WTC11 (cell line): ENCODE measurements at regions not wholly inside any gene's neighbourhood (a gene's known extent, or its start where the extent isn't known, plus 50 kb on each side); places are given as distances from the start of the nearest gene placed in this dataset.

Source experiments
- ESRRA ChIP-seq: sonication (generic); formaldehyde crosslinking; IDR thresholded peaks from 2 replicates; pipeline ENCODE4 v1.8.1; 2022; ENCODE audit warnings: mild to moderate bottlenecking, missing genetic modification reagents, borderline replicate concordance
- ETV6 ChIP-seq: sonication (generic); formaldehyde crosslinking; IDR thresholded peaks from 2 replicates; pipeline ENCODE4 v1.8.1; 2022; ENCODE audit warnings: mild to moderate bottlenecking, missing genetic modification reagents
- SMAD3 ChIP-seq: sonication (generic); formaldehyde crosslinking; IDR thresholded peaks from 2 replicates; pipeline ENCODE4 v1.8.0; 2022; ENCODE audit warnings: missing genetic modification reagents, mild to moderate bottlenecking, borderline replicate concordance
- ZNF138 ChIP-seq: sonication (generic); formaldehyde crosslinking; conservative IDR thresholded peaks from 2 replicates; pipeline ENCODE4 v1.8.1; 2022; ENCODE audit warnings: mild to moderate bottlenecking, moderate library complexity, missing genetic modification reagents
- ZNF263 ChIP-seq: sonication (generic); formaldehyde crosslinking; IDR thresholded peaks from 2 replicates; pipeline ENCODE4 v1.8.1; 2022; ENCODE audit warnings: low read depth, mild to moderate bottlenecking, moderate library complexity, missing genetic modification reagents
- TF ChIP-seq, protein P1 (sequence below): fragments of 200-600 bp; IDR thresholded peaks from 2 replicates; pipeline ENCODE4 v1.8.0; 2022; ENCODE audit warnings: antibody characterized with exemption
- TF ChIP-seq, protein P2 (sequence below): sonication (generic); formaldehyde crosslinking; IDR thresholded peaks from 2 replicates; pipeline ENCODE4 v1.8.1; 2023; ENCODE audit warnings: mild to moderate bottlenecking, missing genetic modification reagents, moderate library complexity
- TF ChIP-seq, protein P3 (sequence below): sonication (generic); formaldehyde crosslinking; IDR thresholded peaks from 2 replicates; pipeline ENCODE4 v1.8.0; 2022; ENCODE audit warnings: mild to moderate bottlenecking, missing genetic modification reagents
- TF ChIP-seq, protein P4 (sequence below): sonication (generic); formaldehyde crosslinking; IDR thresholded peaks from 2 replicates; pipeline ENCODE4 v1.8.0; 2022; ENCODE audit warnings: mild to moderate bottlenecking, missing genetic modification reagents
- TF ChIP-seq, protein P5 (sequence below): sonication (generic); formaldehyde crosslinking; IDR thresholded peaks from 2 replicates; pipeline ENCODE4 v1.8.1; 2023; ENCODE audit warnings: mild to moderate bottlenecking, missing genetic modification reagents, moderate library complexity

DNA sequence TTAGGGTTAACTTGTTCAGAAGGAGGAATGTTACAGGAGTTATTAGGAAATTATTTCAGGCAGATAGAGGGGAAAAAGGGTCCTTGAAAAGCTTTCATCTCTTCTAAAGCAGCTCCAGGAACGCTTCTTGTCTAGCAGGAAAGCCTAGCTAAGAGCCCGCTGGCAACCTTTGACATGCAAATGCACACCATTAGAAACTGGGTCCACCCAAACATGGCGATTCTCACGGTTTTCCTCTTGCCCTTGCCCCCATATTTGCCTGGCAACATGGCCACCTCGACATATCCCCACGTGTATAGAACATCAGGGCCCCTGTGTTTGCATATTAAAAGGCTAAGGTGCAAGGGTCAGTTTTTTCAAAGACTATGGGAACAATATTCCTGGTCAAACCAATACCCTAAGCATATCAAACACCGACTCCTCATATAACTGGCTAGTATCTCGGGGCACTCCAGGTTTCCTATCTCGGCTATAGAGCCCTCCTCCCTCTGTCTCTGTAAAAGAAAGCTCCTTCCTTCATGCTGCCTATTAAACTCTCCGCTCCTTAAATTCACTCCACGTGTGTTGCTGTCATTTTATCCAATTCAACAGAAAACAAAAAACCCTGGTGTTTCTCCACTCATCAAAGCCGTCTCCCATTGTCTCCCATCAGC is 268.9 kb upstream of the HSFY2 start:
- TF ChIP-seq SMAD3 (no peak), ESRRA (CRISPR knock-in tag) (no peak), ZNF138 (CRISPR knock-in tag) (no peak), ETV6 (no peak), ZNF263 (no peak)
- TF ChIP-seq, protein P1, sequence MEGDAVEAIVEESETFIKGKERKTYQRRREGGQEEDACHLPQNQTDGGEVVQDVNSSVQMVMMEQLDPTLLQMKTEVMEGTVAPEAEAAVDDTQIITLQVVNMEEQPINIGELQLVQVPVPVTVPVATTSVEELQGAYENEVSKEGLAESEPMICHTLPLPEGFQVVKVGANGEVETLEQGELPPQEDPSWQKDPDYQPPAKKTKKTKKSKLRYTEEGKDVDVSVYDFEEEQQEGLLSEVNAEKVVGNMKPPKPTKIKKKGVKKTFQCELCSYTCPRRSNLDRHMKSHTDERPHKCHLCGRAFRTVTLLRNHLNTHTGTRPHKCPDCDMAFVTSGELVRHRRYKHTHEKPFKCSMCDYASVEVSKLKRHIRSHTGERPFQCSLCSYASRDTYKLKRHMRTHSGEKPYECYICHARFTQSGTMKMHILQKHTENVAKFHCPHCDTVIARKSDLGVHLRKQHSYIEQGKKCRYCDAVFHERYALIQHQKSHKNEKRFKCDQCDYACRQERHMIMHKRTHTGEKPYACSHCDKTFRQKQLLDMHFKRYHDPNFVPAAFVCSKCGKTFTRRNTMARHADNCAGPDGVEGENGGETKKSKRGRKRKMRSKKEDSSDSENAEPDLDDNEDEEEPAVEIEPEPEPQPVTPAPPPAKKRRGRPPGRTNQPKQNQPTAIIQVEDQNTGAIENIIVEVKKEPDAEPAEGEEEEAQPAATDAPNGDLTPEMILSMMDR: no peak
- TF ChIP-seq, protein P2, sequence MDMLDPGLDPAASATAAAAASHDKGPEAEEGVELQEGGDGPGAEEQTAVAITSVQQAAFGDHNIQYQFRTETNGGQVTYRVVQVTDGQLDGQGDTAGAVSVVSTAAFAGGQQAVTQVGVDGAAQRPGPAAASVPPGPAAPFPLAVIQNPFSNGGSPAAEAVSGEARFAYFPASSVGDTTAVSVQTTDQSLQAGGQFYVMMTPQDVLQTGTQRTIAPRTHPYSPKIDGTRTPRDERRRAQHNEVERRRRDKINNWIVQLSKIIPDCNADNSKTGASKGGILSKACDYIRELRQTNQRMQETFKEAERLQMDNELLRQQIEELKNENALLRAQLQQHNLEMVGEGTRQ (CRISPR knock-in tag): no peak
- TF ChIP-seq, protein P3, sequence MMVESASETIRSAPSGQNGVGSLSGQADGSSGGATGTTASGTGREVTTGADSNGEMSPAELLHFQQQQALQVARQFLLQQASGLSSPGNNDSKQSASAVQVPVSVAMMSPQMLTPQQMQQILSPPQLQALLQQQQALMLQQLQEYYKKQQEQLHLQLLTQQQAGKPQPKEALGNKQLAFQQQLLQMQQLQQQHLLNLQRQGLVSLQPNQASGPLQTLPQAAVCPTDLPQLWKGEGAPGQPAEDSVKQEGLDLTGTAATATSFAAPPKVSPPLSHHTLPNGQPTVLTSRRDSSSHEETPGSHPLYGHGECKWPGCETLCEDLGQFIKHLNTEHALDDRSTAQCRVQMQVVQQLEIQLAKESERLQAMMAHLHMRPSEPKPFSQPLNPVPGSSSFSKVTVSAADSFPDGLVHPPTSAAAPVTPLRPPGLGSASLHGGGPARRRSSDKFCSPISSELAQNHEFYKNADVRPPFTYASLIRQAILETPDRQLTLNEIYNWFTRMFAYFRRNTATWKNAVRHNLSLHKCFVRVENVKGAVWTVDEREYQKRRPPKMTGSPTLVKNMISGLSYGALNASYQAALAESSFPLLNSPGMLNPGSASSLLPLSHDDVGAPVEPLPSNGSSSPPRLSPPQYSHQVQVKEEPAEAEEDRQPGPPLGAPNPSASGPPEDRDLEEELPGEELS: no peak
- TF ChIP-seq, protein P4, sequence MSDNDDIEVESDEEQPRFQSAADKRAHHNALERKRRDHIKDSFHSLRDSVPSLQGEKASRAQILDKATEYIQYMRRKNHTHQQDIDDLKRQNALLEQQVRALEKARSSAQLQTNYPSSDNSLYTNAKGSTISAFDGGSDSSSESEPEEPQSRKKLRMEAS (CRISPR knock-in tag): no peak
- TF ChIP-seq, protein P5, sequence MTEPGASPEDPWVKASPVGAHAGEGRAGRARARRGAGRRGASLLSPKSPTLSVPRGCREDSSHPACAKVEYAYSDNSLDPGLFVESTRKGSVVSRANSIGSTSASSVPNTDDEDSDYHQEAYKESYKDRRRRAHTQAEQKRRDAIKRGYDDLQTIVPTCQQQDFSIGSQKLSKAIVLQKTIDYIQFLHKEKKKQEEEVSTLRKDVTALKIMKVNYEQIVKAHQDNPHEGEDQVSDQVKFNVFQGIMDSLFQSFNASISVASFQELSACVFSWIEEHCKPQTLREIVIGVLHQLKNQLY: no peak
